ENCODE measurements at regions not wholly inside any gene's neighbourhood (a gene's known extent, or its start where the extent isn't known, plus 50 kb on each side); places are given as distances from the start of the nearest gene placed in this dataset.
A peak's percentile ranks its signal among the peaks of the same experiment; 100 is the strongest.
"Not testable (repeated sequence)": the region's sequence is repeated elsewhere in the genome, so short reads cannot be mapped to it uniquely, and the experiment has no call there.

GRCh38 chr20:41716436-41716835 lies 98.3 kb upstream of the CHD6 start:
- DNase-seq, result no peak

DNA sequence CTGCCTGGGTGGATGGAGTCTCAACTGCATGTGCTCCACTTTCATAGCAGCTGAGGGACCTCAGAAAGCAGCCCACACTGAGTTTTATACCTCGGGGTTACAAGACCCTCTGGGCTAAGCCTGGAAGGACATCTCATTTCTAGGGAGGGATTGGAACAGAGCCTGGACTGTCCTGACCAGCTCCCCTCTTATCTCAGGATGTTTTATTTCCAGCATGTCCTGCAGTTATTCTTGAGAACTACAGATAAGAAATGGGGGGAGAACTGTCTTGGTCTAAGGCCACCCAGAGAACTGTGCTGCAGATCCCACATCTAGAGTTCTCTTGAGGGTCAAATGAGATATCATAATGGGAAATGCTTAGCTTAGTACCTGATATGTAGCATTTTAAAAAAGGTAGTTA lies 97.3 kb upstream of the CHD6 start:
- no peak for DNase-seq

- DNase-seq, result no peak
These were observed 95.9 kb upstream of the CHD6 start for GRCh38 chr20:41714030-41714429.

- no peak for DNase-seq
These were observed 86.7 kb upstream of the CHD6 start for GRCh38 chr20:41704896-41705295.

GRCh38 chr20:41702647-41703046 lies 84.5 kb upstream of the CHD6 start:
- DNase-seq, result no peak

GRCh38 chr20:41701588-41702348 lies 83.6 kb upstream of the CHD6 start:
- no peak for DNase-seq

GRCh38 chr20:41699673-41700072 lies 81.5 kb upstream of the CHD6 start:
- not testable (repeated sequence) for DNase-seq

DNA sequence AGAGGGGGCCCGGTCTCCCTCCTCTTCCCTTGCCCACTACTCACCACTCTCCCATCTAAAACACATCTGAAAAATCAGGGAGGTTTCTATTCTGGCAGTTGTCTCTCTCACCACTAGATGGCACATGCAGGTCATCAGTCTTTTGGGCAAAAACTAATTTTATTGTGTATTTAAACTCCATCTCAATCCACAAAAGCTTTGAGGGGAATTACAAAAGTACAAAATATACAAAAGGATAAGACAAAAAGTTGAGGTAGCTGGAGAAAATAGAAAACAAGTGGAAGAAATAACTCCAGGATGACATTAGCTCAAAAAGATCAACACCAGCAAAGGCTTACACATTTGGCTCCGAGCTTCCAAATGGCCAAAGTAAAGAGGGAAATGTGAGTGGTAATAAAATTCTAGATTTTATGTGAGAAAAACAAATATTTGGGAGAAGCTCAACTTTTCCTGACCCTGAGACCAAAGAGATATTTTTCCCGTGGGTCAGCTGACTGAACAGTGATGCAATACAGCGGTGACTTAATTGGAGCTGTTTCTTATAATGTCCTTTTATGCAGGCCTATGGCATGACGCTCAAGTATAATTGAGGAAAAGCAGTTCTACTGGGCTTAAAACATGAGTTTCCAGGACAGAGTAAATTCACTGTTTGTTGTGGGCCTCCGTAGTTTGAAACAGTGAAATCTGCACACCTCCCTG lies 79.8 kb upstream of the CHD6 start:
- peak in 1 of 5 donors; percentile 28 for DNase-seq

DNA sequence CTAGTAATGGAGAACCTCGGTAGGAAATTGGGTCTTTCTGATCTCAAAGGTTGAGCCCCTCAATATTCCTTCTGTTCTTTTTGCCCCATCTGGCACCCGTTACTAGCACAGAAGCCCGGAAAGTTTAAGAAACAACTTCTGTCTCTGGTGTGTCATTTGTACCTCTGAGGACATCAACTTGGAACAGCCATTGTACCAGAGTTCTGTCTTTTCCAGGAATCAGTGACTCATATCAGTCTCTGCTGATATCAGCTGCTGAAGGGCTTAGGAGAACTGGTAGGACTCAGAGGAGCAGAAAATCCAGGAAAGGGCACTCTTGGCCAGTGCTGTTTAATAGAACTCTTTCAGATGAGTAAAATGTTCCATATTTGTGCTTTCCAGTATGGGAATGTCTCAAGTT lies 78.3 kb upstream of the CHD6 start:
- no peak for DNase-seq

- DNase-seq, result no peak
These were observed 76.6 kb upstream of the CHD6 start for GRCh38 chr20:41694796-41695195.

GRCh38 chr20:41693136-41693979 lies 75.2 kb upstream of the CHD6 start:
- peak; percentile 54 to 89 (median 67) for DNase-seq

GRCh38 chr20:41692479-41693135 lies 74.4 kb upstream of the CHD6 start:
- DNase-seq, result peak; percentile 45 to 81 (median 60)

DNA sequence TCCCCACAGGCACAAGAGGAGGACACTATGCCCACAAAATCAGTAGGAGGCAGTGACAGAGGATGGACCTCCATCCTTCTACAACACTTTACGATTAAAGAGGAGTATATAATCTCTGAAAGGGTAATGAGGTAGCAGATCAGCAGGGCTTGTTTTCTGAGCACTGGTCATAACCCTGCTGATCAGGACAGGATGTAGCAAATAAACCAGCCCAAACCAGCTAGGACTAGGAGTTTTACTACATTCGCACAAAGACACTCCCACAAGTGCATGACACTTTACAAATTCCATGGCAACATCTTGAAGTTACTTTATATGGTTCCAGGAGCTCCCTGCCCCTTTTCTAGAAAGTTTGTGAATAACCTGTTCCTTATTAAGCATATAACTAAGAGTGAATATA lies 73.3 kb upstream of the CHD6 start:
- DNase-seq, result no peak

- DNase-seq, result no peak
These were observed 72.5 kb upstream of the CHD6 start for GRCh38 chr20:41690702-41691101.

GRCh38 chr20:41686961-41687360 lies 68.8 kb upstream of the CHD6 start:
- DNase-seq, result no peak

DNA sequence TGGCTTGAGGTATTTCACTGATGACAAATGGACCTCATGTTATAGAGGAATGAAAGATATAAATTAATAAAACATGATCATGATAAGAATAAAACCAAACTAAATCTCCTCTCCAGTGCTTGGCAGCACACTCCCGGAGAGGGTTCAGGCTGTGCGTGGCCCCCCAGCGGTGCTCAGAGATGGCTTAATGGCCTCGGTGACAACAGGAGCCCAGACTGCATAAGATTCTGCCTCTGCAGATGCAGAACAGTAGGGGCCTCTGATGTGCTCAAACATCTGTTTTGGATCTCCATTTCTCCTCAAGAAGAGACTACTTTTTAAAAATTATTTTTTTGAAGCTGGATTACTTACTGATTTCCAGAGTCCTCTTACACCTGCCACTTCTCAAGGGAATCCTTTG lies 67.0 kb upstream of the CHD6 start:
- DNase-seq, result not testable (repeated sequence)

DNA sequence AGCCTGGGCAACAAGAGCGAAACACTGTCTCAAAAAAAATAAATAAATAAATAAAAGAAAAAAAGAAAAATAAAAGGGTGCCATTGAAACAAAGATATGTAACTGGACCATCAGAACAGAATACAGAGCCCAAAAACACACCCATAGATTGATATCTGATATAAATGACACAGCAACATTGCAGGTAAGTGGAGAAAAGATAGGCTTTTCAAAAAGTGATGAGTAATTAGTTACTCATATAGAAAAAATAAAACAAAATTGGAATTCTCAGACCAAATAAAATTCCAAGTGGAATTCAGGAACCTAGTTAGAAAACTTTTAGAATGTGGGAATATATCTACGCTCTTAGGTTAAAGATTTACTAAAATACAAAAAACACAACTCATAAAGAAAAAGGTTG lies 60.6 kb upstream of the CHD6 start:
- DNase-seq, result no peak

GRCh38 chr20:41672282-41672681 lies 54.1 kb upstream of the CHD6 start:
- no peak for DNase-seq

GRCh38 chr20:41671143-41671542 lies 53.0 kb upstream of the CHD6 start:
- DNase-seq, result no peak

- no peak for DNase-seq
These were observed 52.5 kb upstream of the CHD6 start for GRCh38 chr20:41670631-41671030.

DNA sequence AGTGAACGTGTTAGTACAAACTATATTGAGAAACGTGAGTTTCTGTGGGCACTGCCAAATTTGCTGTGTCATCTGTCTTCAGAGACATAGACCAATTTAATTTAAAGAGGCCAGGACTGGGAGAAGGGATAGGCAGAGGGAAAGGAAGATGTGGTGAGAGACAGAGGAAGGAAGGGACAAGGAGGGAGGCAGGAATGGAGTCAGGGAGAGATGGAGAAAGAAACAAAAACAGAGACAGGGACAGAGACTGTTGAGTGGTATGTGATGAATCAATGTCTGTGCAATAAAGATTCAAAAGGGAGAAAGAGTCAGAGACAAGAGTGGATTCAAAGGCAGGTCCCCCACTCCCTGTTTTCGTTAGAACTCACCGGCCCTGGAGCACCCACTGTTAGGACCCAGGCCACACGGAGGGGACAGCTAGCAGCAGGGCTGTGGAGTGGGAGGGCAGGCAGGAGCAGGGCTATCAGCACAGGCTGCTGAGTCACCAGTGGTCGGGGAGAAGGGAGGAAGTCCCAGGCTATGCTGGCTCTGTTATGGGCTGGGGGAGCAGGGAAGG lies 51.6 kb upstream of the CHD6 start:
- no peak for DNase-seq

DNA sequence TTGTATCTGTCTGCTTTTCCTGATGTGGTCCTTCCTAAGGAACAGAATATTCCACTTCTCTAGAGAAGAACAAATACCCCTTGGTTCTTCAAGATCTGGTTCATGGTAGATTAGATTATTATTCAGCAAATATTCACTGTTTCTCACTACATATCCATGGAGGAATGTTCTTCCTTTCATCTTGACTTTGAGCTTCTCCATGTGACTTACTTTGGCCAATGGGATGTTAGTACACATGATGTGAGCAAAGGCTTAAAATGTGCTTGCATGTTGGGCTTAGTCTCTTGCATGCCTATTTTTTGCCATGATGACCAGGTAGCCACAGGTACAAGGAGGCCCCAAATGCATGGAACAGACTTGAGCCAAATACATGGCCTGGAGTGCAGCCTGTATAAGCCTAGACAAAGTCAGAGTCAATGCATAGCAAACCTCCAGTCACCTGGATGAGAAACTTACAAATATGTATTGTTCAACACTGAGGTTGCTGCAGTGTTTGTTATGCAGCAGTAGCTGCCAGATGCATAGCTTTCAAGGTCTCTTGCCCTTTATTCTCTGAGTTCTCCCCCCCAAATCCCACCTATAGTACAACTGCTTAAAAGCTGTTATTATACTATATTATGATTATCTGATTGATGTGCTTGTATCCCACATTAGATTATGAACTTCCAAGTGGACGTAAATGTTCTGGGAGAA lies 50.0 kb upstream of the CHD6 start:
- no peak for DNase-seq
